GM12874 (cell line): ENCODE measurements at regions not wholly inside any gene's neighbourhood (a gene's known extent, or its start where the extent isn't known, plus 50 kb on each side); places are given as distances from the start of the nearest gene placed in this dataset.

Source experiments
- TF ChIP-seq, protein P1 (sequence below): IDR thresholded peaks from 2 replicates; pipeline ENCODE4 v1.5.1; 2011; ENCODE audit warnings: low read depth, mild to moderate bottlenecking, control low read depth, low read length, moderate library complexity; ENCODE audit not compliant: insufficient read depth

DNA sequence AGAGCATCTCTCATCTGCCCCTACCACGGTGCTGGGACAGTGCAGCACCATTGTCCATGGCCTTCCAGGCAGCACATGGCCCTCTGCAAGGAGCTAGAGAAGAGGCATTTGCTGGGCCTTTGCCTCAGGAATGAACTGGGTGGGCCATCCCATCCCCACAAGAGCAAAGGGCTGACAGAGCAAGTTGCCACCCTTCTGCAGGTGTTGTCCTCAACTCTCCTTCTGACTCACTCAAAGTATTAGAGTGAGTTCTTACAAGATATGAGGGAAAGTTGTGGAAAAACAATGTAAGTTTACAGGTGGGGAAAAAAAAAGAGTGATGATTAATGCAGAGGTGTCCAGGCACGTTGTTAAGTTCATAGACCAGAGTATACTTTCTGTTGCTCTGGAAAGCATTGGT, 261.2 kb downstream of the SKIDA1 start:
- TF ChIP-seq, protein P1, sequence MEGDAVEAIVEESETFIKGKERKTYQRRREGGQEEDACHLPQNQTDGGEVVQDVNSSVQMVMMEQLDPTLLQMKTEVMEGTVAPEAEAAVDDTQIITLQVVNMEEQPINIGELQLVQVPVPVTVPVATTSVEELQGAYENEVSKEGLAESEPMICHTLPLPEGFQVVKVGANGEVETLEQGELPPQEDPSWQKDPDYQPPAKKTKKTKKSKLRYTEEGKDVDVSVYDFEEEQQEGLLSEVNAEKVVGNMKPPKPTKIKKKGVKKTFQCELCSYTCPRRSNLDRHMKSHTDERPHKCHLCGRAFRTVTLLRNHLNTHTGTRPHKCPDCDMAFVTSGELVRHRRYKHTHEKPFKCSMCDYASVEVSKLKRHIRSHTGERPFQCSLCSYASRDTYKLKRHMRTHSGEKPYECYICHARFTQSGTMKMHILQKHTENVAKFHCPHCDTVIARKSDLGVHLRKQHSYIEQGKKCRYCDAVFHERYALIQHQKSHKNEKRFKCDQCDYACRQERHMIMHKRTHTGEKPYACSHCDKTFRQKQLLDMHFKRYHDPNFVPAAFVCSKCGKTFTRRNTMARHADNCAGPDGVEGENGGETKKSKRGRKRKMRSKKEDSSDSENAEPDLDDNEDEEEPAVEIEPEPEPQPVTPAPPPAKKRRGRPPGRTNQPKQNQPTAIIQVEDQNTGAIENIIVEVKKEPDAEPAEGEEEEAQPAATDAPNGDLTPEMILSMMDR: no peak

DNA sequence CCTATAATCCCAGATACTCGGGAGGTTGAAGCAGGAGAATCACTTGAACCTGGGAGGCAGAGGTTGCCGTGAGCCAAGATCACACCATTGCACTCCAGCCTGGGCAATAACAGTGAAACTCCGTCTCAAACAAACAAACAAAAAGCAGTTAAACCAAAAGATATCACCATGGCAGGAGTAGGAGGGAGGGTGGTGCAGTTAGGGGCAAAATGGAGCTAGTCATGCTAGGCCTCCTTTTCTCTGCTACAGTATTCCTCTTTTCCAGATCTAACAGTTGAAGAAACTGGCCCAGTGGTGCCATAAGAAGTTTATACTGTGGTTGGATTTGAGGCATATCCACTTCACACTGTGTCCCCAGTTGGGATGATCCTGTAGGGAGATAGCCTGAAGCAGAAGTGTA, 261.6 kb downstream of the SKIDA1 start:
- TF ChIP-seq, protein P1: no peak

DNA sequence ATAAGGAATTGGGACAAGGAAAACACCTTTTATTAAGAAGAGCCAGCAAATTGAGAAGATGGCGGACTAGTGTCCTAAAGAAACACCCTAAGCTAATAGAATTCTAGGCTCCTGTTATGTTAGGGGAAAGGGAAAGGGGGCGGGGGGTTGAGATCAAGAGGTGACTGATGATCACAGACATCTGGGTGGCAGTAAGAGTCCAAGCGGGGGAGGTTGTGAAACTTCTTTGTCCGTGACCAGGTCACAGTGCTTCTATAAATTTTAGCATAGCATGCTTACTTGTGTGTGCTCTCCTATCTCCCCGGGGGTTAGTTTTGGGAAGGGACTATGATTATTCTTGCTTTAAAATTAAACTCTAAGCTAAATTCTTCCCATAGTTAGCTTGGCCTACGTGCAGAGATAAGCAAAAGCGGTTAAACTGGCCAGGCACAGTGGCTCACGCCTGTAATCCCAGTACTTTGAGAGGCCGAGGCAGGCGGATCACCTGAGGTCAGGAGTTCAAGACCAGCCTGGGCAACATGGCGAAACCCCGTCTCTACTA, 262.1 kb downstream of the SKIDA1 start:
- TF ChIP-seq, protein P1: no peak

DNA sequence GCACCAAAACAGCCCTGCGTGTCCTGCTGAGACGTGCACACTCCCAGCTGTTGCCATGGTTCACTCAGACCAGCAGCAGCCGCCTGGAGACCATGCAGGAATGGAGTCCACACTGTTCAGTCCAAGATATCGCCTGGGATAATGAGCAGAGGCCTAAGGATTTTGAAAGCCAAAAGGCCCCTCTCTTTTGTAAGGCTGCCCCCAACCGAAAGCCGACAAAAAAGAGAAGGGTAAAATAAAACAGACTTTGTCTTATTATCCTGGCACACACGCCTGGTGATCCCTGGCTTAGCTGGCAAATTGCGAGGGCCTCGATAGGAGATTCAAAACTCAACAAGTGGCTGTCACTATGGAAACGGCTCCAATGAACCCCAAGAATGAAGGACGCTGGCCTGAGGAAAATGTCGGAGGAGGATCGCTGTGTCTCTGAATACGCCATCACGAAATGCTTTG, 263.6 kb downstream of the SKIDA1 start:
- TF ChIP-seq, protein P1: no peak

DNA sequence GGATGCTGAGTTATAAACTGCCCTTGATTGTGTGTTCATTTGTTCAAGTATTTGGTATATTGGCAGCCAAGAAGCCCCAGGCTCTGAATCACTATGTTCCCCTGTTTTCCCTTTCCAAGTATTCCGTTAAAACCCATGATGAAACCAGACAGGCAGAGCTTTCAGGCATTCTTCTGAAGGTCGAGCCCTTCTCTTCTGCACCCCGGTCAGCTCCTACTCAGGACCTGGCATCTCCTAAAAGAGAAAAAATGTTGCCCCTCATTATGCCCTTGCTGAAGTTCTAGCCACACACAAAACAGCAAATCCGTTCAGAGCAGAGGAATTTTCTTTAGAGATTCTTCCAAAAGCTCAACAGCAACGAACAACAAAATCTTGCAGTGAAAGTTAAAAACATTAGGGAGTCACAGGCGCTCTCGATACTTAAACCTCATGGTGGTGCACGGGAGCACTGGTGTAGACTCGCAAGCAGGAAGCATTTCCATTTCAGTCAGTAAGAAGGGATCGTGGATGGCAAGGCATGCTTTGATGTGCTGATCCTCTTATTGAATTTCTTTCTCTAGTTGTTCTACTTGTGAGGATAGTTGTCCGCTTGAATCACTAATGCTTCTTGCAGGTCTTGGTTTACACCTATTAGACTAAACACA, 264.9 kb downstream of the SKIDA1 start:
- TF ChIP-seq, protein P1: no peak

DNA sequence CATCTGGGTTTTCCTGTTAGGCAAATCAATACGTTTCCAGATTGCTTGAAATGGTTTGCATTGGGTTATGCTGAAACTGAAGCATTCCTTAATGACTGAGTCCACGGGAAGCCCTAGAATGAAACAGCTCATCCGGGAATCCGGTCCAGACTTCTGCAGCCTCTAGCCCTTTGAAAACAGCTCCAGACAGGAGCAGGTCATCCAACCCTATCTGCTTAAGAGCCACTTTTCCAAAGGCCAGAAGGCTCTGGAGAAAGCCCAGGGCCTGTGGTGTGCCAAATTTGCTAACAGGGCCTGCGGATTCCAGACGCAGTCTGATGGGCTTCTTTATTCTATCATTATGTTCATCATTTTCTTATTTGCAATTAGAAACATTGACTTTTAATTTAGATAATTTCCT, 265.4 kb downstream of the SKIDA1 start:
- TF ChIP-seq, protein P1: no peak

DNA sequence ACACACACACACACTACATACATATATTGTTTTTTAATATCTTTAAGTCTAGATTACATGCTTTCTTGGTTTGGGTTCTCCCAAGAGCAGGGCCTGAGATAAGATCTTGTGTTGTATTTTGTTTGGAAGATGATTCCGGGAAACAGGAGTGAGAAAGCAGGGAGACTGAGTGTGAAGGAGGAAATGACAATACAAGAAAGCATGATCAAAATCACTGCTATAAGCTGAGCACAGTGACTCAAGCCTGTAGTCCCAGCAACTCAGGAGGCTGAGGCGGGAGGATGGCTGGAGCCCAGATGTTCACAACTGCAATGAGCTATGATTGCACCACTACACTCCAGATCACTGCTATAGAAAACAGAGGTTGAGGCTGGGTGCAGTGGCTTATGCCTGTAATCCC, 267.6 kb downstream of the SKIDA1 start:
- TF ChIP-seq, protein P1: no peak
